ENCODE measurements at regions not wholly inside any gene's neighbourhood (a gene's known extent, or its start where the extent isn't known, plus 50 kb on each side); places are given as distances from the start of the nearest gene placed in this dataset.

GRCh38 chr5:54717870-54718269 is 200.3 kb downstream of the SNX18 start:
- no peak for TF ChIP-seq EZH2 (IDR thresholded peaks at IDR 0.05; ENCODE audit: low read length, unreplicated experiment)
- TF ChIP-seq, protein P1, sequence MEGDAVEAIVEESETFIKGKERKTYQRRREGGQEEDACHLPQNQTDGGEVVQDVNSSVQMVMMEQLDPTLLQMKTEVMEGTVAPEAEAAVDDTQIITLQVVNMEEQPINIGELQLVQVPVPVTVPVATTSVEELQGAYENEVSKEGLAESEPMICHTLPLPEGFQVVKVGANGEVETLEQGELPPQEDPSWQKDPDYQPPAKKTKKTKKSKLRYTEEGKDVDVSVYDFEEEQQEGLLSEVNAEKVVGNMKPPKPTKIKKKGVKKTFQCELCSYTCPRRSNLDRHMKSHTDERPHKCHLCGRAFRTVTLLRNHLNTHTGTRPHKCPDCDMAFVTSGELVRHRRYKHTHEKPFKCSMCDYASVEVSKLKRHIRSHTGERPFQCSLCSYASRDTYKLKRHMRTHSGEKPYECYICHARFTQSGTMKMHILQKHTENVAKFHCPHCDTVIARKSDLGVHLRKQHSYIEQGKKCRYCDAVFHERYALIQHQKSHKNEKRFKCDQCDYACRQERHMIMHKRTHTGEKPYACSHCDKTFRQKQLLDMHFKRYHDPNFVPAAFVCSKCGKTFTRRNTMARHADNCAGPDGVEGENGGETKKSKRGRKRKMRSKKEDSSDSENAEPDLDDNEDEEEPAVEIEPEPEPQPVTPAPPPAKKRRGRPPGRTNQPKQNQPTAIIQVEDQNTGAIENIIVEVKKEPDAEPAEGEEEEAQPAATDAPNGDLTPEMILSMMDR (conservative IDR thresholded peaks at IDR 0.05; ENCODE audit: low read depth, low read length), result no peak
